Erythroblast (primary cell): ENCODE measurements at regions not wholly inside any gene's neighbourhood (a gene's known extent, or its start where the extent isn't known, plus 50 kb on each side); places are given as distances from the start of the nearest gene placed in this dataset.
"Not testable (repeated sequence)": the region's sequence is repeated elsewhere in the genome, so short reads cannot be mapped to it uniquely, and the experiment has no call there.

Experiments
- GATA1 ChIP-seq: IDR thresholded peaks from 2 replicates; pipeline ENCODE4 v1.6.1; 2011; ENCODE audit warnings: low read depth, mild to moderate bottlenecking, control low read depth, low read length, moderate library complexity
- POLR2A ChIP-seq: IDR thresholded peaks from 2 replicates; pipeline ENCODE4 v1.6.1; 2011; ENCODE audit warnings: mild to moderate bottlenecking, low read length

DNA sequence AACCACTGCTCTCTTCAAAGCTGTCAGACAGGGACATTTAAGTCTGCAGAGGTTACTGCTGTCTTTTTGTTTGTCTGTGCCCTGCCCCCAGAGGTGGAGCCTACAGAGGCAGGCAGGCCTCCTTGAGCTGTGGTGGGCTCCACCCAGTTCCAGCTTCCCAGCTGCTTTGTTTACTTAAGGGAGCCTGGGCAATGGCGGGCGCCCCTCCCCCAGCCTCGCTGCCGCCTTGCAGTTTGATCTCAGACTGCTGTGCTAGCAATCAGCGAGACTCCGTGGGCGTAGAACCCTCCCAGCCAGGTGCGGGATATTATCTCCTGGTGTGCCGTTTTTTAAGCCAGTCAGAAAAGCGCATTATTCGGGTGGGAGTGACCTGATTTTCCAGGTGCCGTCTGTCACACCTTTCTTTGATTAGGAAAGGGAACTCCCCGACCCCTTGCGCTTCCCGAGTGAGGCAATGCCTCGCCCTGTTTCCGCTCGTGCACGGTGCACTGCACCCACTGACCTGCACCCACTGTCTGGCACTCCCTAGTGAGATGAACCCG, 764.5 kb upstream of the CDH6 start:
- not testable (repeated sequence) for TF ChIP-seq POLR2A, GATA1
